ENCODE measurements at regions not wholly inside any gene's neighbourhood (a gene's known extent, or its start where the extent isn't known, plus 50 kb on each side); places are given as distances from the start of the nearest gene placed in this dataset.

DNA sequence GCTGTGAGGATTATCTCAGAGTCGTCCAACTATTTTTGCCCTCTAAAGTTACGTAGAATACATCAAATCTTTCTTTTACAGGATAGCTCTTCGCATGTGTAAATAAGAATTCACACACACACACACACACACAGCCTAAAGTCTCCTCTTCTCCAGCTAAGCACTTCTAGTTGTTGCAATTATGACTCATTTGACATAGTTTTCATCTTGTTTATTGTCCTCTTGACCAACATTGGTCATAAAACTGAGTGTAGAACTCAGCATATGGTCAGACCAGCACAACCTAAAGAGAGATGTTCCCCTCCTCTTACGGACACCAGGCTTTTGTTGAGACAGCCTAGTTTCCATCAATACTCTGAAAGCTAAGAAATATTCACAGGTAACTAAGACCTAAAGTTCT, 234.2 kb downstream of the BLID start:
- no peak for TF ChIP-seq CTCF (conservative IDR thresholded peaks at IDR 0.05)
- no peak for TF ChIP-seq ZFX (IDR thresholded peaks at IDR 0.05)

All from C4-2B (cell line).